A673 (cell line): ENCODE measurements at regions not wholly inside any gene's neighbourhood (a gene's known extent, or its start where the extent isn't known, plus 50 kb on each side); places are given as distances from the start of the nearest gene placed in this dataset.

Experiments
- BruUV-seq: library from RNA; stranded (reverse); fragments of 400-500 nt; replicated peaks from 2 replicates; lab custom pipeline; 2021; lab: Mats Ljungman, UMichigan
- CTCF ChIA-PET: fragments of 300-600 bp; sonication (Branson Sonifier 250); formaldehyde crosslinking; loops from one replicate; lab custom pipeline; 2022; ENCODE audit warnings: antibody characterized with exemption; lab: Charles Lee
- POLR2A ChIA-PET: fragments of 300-600 bp; sonication (Branson Sonifier 250); formaldehyde crosslinking; loops from one replicate; lab custom pipeline; 2022; ENCODE audit warnings: antibody characterized with exemption; ENCODE audit not compliant: low non-redundant PET; lab: Charles Lee
- DNase-seq: peaks from one replicate; pipeline ENCODE4 v3.0.0-alpha.2; 2015; ENCODE audit warnings: low spot score
- H3K27ac ChIP-seq: fragments of 200-600 bp; sonication (generic); 2 replicates; pipeline ENCODE4 v1.5.1; 2016; ENCODE audit warnings: mixed run types, low read depth, mild to moderate bottlenecking, mixed read lengths, antibody characterized with exemption, low read length; ENCODE audit not compliant: poor library complexity, severe bottlenecking
- H3K27me3 ChIP-seq: fragments of 200-600 bp; sonication (generic); replicated peaks from 2 replicates; pipeline ENCODE4 v1.6.1; 2017; ENCODE audit warnings: mixed run types, low read depth, mild to moderate bottlenecking, mixed read lengths, antibody characterized with exemption, low read length; ENCODE audit not compliant: insufficient read depth, poor library complexity
- H3K36me3 ChIP-seq: fragments of 200-600 bp; sonication (generic); 2 replicates; pipeline ENCODE4 v1.6.1; 2016; ENCODE audit warnings: mixed run types, mild to moderate bottlenecking, mixed read lengths, antibody characterized with exemption, low read length; ENCODE audit not compliant: insufficient read depth, poor library complexity, severe bottlenecking
- H3K4me1 ChIP-seq: fragments of 200-600 bp; sonication (generic); 2 replicates; pipeline ENCODE4 v1.6.1; 2017; ENCODE audit warnings: mixed run types, mild to moderate bottlenecking, mixed read lengths, antibody characterized with exemption, low read length; ENCODE audit not compliant: insufficient read depth, poor library complexity, severe bottlenecking
- H3K4me3 ChIP-seq: fragments of 200-600 bp; sonication (generic); 2 replicates; pipeline ENCODE4 v1.5.1; 2016; ENCODE audit warnings: low read depth, mixed run types, mild to moderate bottlenecking, mixed read lengths, low read length; ENCODE audit not compliant: poor library complexity, severe bottlenecking
- H3K9me3 ChIP-seq: fragments of 200-600 bp; sonication (generic); 2 replicates; pipeline ENCODE4 v1.6.1; 2016; ENCODE audit warnings: mixed run types, low read depth, mild to moderate bottlenecking, mixed read lengths, antibody characterized with exemption, low read length; ENCODE audit not compliant: poor library complexity, severe bottlenecking
- CTCF ChIP-seq: fragments of 300-800, 200-600 bp; sonication (generic); conservative IDR thresholded peaks from 2 replicates; pipeline ENCODE4 v1.5.1; 2017; ENCODE audit warnings: low read depth, mild to moderate bottlenecking, antibody characterized with exemption, low read length, moderate library complexity, mixed read lengths
- EZH2 ChIP-seq: fragments of 200-600 bp; sonication (generic); IDR thresholded peaks from 2 replicates; pipeline ENCODE4 v1.6.1; 2017; ENCODE audit warnings: borderline replicate concordance, low read depth, mild to moderate bottlenecking, mixed read lengths, antibody characterized with exemption, low read length; ENCODE audit not compliant: poor library complexity, severe bottlenecking
- intact Hi-C: fragments of 100-400 bp; cut with micrococcal nuclease; formaldehyde crosslinking; loops from one replicate; pipeline ENCODE4 v1.10.0; 2022; ENCODE audit not compliant: unreplicated experiment

- no TSS peak for BruUV-seq
- CTCF ChIA-PET: no interaction called here
- intact Hi-C loops: no loop called here
- H3K4me1 ChIP-seq: no peaks in the 10 kb centered on the region
- POLR2A ChIA-PET: no interaction called here
- H3K36me3 ChIP-seq: no peaks in the 10 kb centered on the region
- no peak for DNase-seq
- H3K4me3 ChIP-seq: no peak overlapping the region
- peaks cover 87% of the 10 kb centered on the region for H3K27me3 ChIP-seq
- TF ChIP-seq EZH2 (peak; percentile 31), CTCF (no peak)
- H3K27ac ChIP-seq: no peak overlapping the region
- no peaks in the 10 kb centered on the region for H3K9me3 ChIP-seq
Measured at GRCh38 chr1:209302779-209303568, 280.5 kb upstream of the CAMK1G start.

- H3K4me1 ChIP-seq: no peaks in the 10 kb centered on the region
- no peak overlapping the region for H3K4me3 ChIP-seq
- TF ChIP-seq EZH2 (no peak), CTCF (no peak)
- ChIA-PET CTCF (no interaction called here), POLR2A (no interaction called here)
- H3K27me3 ChIP-seq: peaks cover 86% of the 10 kb centered on the region
- no peak overlapping the region for H3K27ac ChIP-seq
- H3K36me3 ChIP-seq: no peaks in the 10 kb centered on the region
- DNase-seq: no peak
- no TSS peak for BruUV-seq
- intact Hi-C loops: no loop called here
- H3K9me3 ChIP-seq: no peaks in the 10 kb centered on the region
Measured at GRCh38 chr1:209304166-209304565, 279.3 kb upstream of the CAMK1G start.

- DNase-seq: no peak
Measured at GRCh38 chr1:209305221-209305954, 278.1 kb upstream of the CAMK1G start.

More at GRCh38 chr1:209305221-209305954, 278.1 kb upstream of the CAMK1G start:
- intact Hi-C loops: no loop called here
- H3K36me3 ChIP-seq: no peaks in the 10 kb centered on the region
- H3K4me3 ChIP-seq: no peak overlapping the region
- no peak overlapping the region for H3K27ac ChIP-seq
- no peaks in the 10 kb centered on the region for H3K4me1 ChIP-seq
- CTCF ChIA-PET: no interaction called here
- TF ChIP-seq CTCF (no peak), EZH2 (no peak)
- POLR2A ChIA-PET: no interaction called here
- no TSS peak for BruUV-seq
- peaks cover 81% of the 10 kb centered on the region for H3K27me3 ChIP-seq
- H3K9me3 ChIP-seq: no peaks in the 10 kb centered on the region
